HEK293T (cell line): ENCODE measurements at regions not wholly inside any gene's neighbourhood (a gene's known extent, or its start where the extent isn't known, plus 50 kb on each side); places are given as distances from the start of the nearest gene placed in this dataset.

Experiments
- ARNT ChIP-seq: fragments of 450-650 bp; IDR thresholded peaks from 2 replicates; pipeline ENCODE4 v1.6.1; 2017; ENCODE audit warnings: mild to moderate bottlenecking
- FOXA1 ChIP-seq: fragments of 450-650 bp; IDR thresholded peaks from 2 replicates; pipeline ENCODE4 v1.6.1; 2016; ENCODE audit warnings: mild to moderate bottlenecking
- FOXK2 ChIP-seq: fragments of 450-650 bp; IDR thresholded peaks from 2 replicates; pipeline ENCODE4 v1.6.1; 2016; ENCODE audit warnings: mild to moderate bottlenecking
- FOXM1 ChIP-seq: fragments of 450-650 bp; IDR thresholded peaks from 2 replicates; pipeline ENCODE4 v1.6.1; 2017; ENCODE audit warnings: mild to moderate bottlenecking, borderline replicate concordance
- HDGF ChIP-seq: fragments of 450-650 bp; IDR thresholded peaks from 2 replicates; pipeline ENCODE4 v1.6.1; 2017; ENCODE audit warnings: antibody characterized with exemption, borderline replicate concordance
- LEF1 ChIP-seq: fragments of 450-650 bp; IDR thresholded peaks from 2 replicates; pipeline ENCODE4 v1.6.1; 2017; ENCODE audit warnings: mild to moderate bottlenecking, borderline replicate concordance
- SP1 ChIP-seq: fragments of 450-650 bp; IDR thresholded peaks from 2 replicates; pipeline ENCODE4 v1.6.1; 2017
- SUZ12 ChIP-seq: fragments of 450-650 bp; IDR thresholded peaks from 2 replicates; pipeline ENCODE4 v1.6.1; 2016; ENCODE audit warnings: mild to moderate bottlenecking
- ZNF384 ChIP-seq: fragments of 450-650 bp; IDR thresholded peaks from 2 replicates; pipeline ENCODE4 v1.6.1; 2016
- TF ChIP-seq, protein P1 (sequence below): fragments of 450-650 bp; IDR thresholded peaks from 2 replicates; pipeline ENCODE4 v1.6.1; 2016

DNA sequence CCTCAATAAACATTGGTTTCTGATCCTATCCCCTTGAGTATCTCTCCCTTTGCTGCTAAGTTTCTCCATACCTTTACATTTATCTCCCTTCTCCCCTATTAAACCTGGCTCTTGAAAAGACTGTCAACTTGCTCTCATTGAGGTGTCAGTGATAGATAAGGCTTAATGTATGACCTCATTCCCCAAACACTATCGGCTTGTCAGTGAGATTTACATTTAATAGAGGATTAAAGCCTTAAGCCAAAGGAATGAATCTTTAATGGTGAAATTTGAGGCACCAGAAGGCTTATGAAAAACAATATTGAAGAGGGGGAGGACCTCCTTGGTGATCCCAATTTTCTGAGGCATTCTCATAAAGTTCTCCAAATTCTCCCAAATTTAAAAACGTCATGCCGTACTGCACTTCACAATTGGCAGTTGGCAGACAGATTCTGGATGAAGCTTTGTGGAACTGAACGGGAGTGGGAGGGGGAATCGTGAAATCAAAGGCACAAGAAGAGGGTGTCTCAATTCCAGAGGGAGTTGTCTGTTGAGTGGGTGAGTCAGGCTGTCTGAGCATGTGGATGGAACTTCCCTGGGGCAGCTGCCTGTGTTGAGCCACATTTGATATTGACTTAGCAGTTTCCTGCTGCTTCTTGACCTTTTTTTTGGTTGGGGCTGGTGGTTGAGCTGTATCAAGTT, 478.8 kb downstream of the NPIPA7 start:
- TF ChIP-seq FOXK2 (no peak), FOXM1 (no peak), LEF1 (no peak), HDGF (no peak), ARNT (no peak), ZNF384 (no peak), SUZ12 (no peak), FOXA1 (no peak), SP1 (no peak)
- TF ChIP-seq, protein P1, sequence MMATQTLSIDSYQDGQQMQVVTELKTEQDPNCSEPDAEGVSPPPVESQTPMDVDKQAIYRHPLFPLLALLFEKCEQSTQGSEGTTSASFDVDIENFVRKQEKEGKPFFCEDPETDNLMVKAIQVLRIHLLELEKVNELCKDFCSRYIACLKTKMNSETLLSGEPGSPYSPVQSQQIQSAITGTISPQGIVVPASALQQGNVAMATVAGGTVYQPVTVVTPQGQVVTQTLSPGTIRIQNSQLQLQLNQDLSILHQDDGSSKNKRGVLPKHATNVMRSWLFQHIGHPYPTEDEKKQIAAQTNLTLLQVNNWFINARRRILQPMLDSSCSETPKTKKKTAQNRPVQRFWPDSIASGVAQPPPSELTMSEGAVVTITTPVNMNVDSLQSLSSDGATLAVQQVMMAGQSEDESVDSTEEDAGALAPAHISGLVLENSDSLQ, result no peak
